ENCODE measurements at regions not wholly inside any gene's neighbourhood (a gene's known extent, or its start where the extent isn't known, plus 50 kb on each side); places are given as distances from the start of the nearest gene placed in this dataset.

DNA sequence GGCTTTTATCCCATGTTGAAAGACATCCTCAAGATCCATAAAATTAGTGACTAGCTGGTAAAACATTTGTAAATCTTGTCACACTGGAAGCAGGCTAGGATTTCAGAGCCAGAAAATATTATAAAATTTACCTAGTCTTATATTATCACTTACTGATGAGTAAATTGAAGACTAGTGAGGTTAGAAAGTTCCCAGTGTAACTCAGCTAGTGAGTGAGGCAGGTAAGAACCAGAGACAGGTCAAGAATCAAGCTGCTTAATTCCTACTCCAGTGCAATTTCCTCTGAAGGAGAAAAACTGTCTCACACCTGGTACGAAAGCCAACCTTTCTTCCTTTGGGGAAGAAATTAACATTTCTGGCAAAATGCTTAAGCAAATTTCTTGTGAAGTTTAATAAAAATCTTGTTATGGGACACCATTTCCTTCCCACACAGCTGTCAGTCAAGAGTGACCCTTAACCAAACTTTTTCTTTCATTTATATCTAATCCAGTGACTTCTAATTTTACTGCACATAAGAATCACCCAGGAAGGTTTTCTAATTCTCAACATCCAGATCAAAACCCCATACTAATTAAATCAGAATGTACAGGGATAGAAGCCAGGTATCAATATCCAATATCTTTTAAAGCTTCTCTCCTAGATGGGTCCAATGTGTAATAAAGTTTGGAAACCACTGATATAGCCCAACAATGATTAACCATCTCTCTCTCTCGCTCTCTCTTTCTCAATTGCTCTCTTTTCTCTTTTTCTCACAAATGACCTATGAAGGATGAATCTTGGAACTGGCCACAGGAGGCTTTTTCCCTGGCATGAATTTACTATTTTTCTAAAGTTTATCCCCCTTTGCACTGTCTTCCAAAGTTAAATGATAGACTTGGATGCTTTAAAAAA, 264.3 kb upstream of the SLC39A10 start:
- no peak overlapping the region for H3K4ac ChIP-seq (replicated peaks; ENCODE audit: insufficient read length, low read depth, low read length)
- H4K5ac ChIP-seq (ENCODE audit: insufficient read length, low read depth, low read length): no peak overlapping the region
- H3K23ac ChIP-seq (ENCODE audit: insufficient read length): no peak overlapping the region
- no peak overlapping the region for H2BK15ac ChIP-seq (ENCODE audit: low read length)
- no peaks in the 10 kb centered on the region for H3K36me3 ChIP-seq (ENCODE audit: control insufficient read depth in 2 of 4, insufficient read depth in 4 of 4, low read length in 3 of 4)
- no peak overlapping the region for H4K8ac ChIP-seq (ENCODE audit: extremely low read depth, insufficient read depth, low read length)
- H3K79me1 ChIP-seq (ENCODE audit: low read depth, low read length): no peaks in the 10 kb centered on the region
- no peak overlapping the region for H2AFZ ChIP-seq (ENCODE audit: low read length)
- no peak overlapping the region for H3K18ac ChIP-seq (ENCODE audit: extremely low read depth, low read length)
- no peak overlapping the region for H3K4me2 ChIP-seq (ENCODE audit: insufficient read depth in 1 of 2, low read depth in 2 of 2, low read length in 2 of 2)
- ChIA-PET CTCF (ENCODE audit: partially characterized antibody) (interaction anchor here (0.8 kb wide), 1 partner anchor 273 kb away, joined by 3 read pairs; no protein-coding TSS in a partner anchor), POLR2A (ENCODE audit: partially characterized antibody) (no interaction called here)
- no peaks in the 10 kb centered on the region for H3K4me1 ChIP-seq (replicated peaks in 1 of 4; ENCODE audit: control insufficient read depth in 3 of 4, insufficient read depth in 4 of 4, low read length in 3 of 4)
- DNase-seq (ENCODE audit: low read depth in 1 of 2, low spot score in 2 of 2): no peak
- H2AK5ac ChIP-seq (ENCODE audit: low read depth, low read length): no peak overlapping the region
- no peak for FAIRE-seq
- no peak overlapping the region for H3K27ac ChIP-seq (ENCODE audit: low read depth, low read length)
- H3K56ac ChIP-seq (replicated peaks; ENCODE audit: insufficient read length, low read depth, low read length): no peak overlapping the region
- no peaks in the 10 kb centered on the region for H4K20me1 ChIP-seq (replicated peaks in 1 of 2; ENCODE audit: control insufficient read depth in 1 of 2, insufficient read depth in 2 of 2, low read length in 2 of 2)
- no peak overlapping the region for H4K91ac ChIP-seq (replicated peaks; ENCODE audit: insufficient read length, low read length)
- TF ChIP-seq, protein P1, sequence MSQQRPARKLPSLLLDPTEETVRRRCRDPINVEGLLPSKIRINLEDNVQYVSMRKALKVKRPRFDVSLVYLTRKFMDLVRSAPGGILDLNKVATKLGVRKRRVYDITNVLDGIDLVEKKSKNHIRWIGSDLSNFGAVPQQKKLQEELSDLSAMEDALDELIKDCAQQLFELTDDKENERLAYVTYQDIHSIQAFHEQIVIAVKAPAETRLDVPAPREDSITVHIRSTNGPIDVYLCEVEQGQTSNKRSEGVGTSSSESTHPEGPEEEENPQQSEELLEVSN (IDR thresholded peaks at IDR 0.05): no peak
- TF ChIP-seq HDAC6 (IDR thresholded peaks at IDR 0.05; ENCODE audit: low read depth, low read length) (no peak), RAD21 (IDR thresholded peaks at IDR 0.05 in 1 of 2, conservative IDR thresholded peaks at IDR 0.05 in 1 of 2; ENCODE audit: low read depth in 2 of 2, low read length in 2 of 2) (no peak), POLR2A (IDR thresholded peaks at IDR 0.05; ENCODE audit: control extremely low read depth in 1 of 2, low read depth in 2 of 2, low read length in 2 of 2) (no peak), RFX5 (IDR thresholded peaks at IDR 0.05; ENCODE audit: borderline replicate concordance, low read depth, low read length) (no peak), BCL11A (IDR thresholded peaks at IDR 0.05; ENCODE audit: low read depth in 2 of 2, low read length in 2 of 2) (no peak)
- H3K23me2 ChIP-seq (ENCODE audit: low read depth, low read length): no peaks in the 10 kb centered on the region
- no peak overlapping the region for H2BK20ac ChIP-seq (ENCODE audit: low read length)
- H2BK5ac ChIP-seq (ENCODE audit: low read depth, low read length): no peak overlapping the region
- H3K27me3 ChIP-seq (replicated peaks in 1 of 4; ENCODE audit: control insufficient read depth in 3 of 4, extremely low read depth in 1 of 4, insufficient read depth in 3 of 4, low read length in 3 of 4): no peaks in the 10 kb centered on the region
- H2BK120ac ChIP-seq (replicated peaks; ENCODE audit: low read depth, low read length): no peak overlapping the region
- no peaks in the 10 kb centered on the region for H3K9me3 ChIP-seq (ENCODE audit: insufficient read depth in 2 of 2, low read depth in 1 of 2, low read length in 1 of 2)
- no peak overlapping the region for H3K9ac ChIP-seq (replicated peaks in 1 of 4; ENCODE audit: extremely low read depth in 1 of 4, low read depth in 3 of 4, low read length in 3 of 4)
- H3K14ac ChIP-seq (ENCODE audit: insufficient read length): no peak overlapping the region
- no peaks in the 10 kb centered on the region for H3K79me2 ChIP-seq (ENCODE audit: control insufficient read depth in 1 of 2, insufficient read depth in 2 of 2, low read length in 2 of 2)
- no peak overlapping the region for H2BK12ac ChIP-seq (ENCODE audit: low read depth, low read length)
- no peak overlapping the region for H3K4me3 ChIP-seq (ENCODE audit: extremely low read depth in 1 of 4, insufficient read depth in 2 of 4, low read depth in 3 of 4, low read length in 4 of 4)
- 77% methylated on average over 2 of the region's 2 CpGs; no CpG with 5 or more reads in 1 of the 2 experiments for WGBS, 2 experiments (ENCODE audit: extremely low coverage in 1 of 2, insufficient coverage in 1 of 2, insufficient read length in 1 of 2, insufficient replicate concordance in 2 of 2, low coverage in 1 of 2, low lambda C conversion rate in 2 of 2, missing lambda C conversion rate in 1 of 2)
